GM13977 (cell line): ENCODE measurements at regions not wholly inside any gene's neighbourhood (a gene's known extent, or its start where the extent isn't known, plus 50 kb on each side); places are given as distances from the start of the nearest gene placed in this dataset.
"Not testable (repeated sequence)": the region's sequence is repeated elsewhere in the genome, so short reads cannot be mapped to it uniquely, and the experiment has no call there.

Source experiments
- DNase-seq: peaks from one replicate; pipeline ENCODE4 v3.0.0; 2012; ENCODE audit warnings: low spot score
- CTCF ChIP-seq: IDR thresholded peaks from 2 replicates; pipeline ENCODE4 v1.5.1; 2012; ENCODE audit warnings: mild to moderate bottlenecking, control low read depth; ENCODE audit not compliant: insufficient read depth; ENCODE audit errors: extremely low read depth, missing control alignments
- in situ Hi-C: fragments of 300-500 bp; cut with MboI; formaldehyde crosslinking; loops from one replicate; pipeline ENCODE4 v1.12.0; 2022; ENCODE audit warnings: low sequenced_read_pairs, low pct_unique_long_range_greater_than_20kb, mixed read lengths, inconsistent platforms; ENCODE audit not compliant: unreplicated experiment

- no peak for TF ChIP-seq CTCF
- DNase-seq: no peak
These were observed 218.8 kb upstream of the NOCT start for GRCh38 chr4:138796761-138797160.

GRCh38 chr4:138790706-138791340 is 224.8 kb upstream of the NOCT start:
- in situ Hi-C loops: no loop called here
- DNase-seq: no peak
- no peak for TF ChIP-seq CTCF

More at GRCh38 chr4:138796761-138797160, 218.8 kb upstream of the NOCT start:
- in situ Hi-C loops: no loop called here

GRCh38 chr4:138789796-138790195 is 225.8 kb upstream of the NOCT start:
- no peak for TF ChIP-seq CTCF
- no peak for DNase-seq
- in situ Hi-C loops: no loop called here

GRCh38 chr4:138788857-138789256 is 226.7 kb upstream of the NOCT start:
- TF ChIP-seq CTCF: no peak
- no peak for DNase-seq
- in situ Hi-C loops: no loop called here

- in situ Hi-C loops: no loop called here
- DNase-seq: no peak
These were observed 227.3 kb upstream of the NOCT start for GRCh38 chr4:138788267-138788790.

GRCh38 chr4:138779761-138780160 is 235.8 kb upstream of the NOCT start:
- in situ Hi-C loops, DNase-seq: not testable (repeated sequence)

More at GRCh38 chr4:138788267-138788790, 227.3 kb upstream of the NOCT start:
- no peak for TF ChIP-seq CTCF

GRCh38 chr4:138775890-138776289 is 239.7 kb upstream of the NOCT start:
- DNase-seq: no peak
- in situ Hi-C loops: no loop called here
- no peak for TF ChIP-seq CTCF
